Natural killer cell treated with Interleukin-12 subunit alpha and Interleukin-12 subunit beta and Interleukin-15 and Interleukin-18, amount 100 ng/mL, for 72 hours (primary cell): ENCODE measurements at regions not wholly inside any gene's neighbourhood (a gene's known extent, or its start where the extent isn't known, plus 50 kb on each side); places are given as distances from the start of the nearest gene placed in this dataset.

ENCODE experiments used
- ATAC-seq, 2 donors: fragments of 150-1000 bp; cut with Tn5 transposase in 1 of 2; sonication (Bioruptor Pico), chemical (Tn5 transposase) in 1 of 2; 2 replicates each; pipeline ENCODE4 v1.10.0; 2021
- DNase-seq: peaks from one replicate; pipeline ENCODE4 v3.0.0; 2022; ENCODE audit warnings: low spot score
- H3K27ac Mint-ChIP-seq, 2 donors: 1 replicate in 1 of 2; 2 replicates in 1 of 2; pipeline ENCODE4 v1.8.0; 2022; ENCODE audit warnings: mixed read lengths in 2 of 2, mild to moderate bottlenecking in 1 of 2, moderate library complexity in 1 of 2
- H3K27me3 Mint-ChIP-seq, 2 donors: 1 replicate in 1 of 2; 2 replicates in 1 of 2; pipeline ENCODE4 v1.8.0; 2022; ENCODE audit warnings: mixed read lengths in 2 of 2
- H3K36me3 Mint-ChIP-seq: one replicate; pipeline ENCODE4 v1.8.0; 2022; ENCODE audit warnings: mixed read lengths
- H3K4me1 Mint-ChIP-seq, 2 donors: 1 replicate in 1 of 2; 2 replicates in 1 of 2; pipeline ENCODE4 v1.8.0; 2022; ENCODE audit warnings: low read depth in 2 of 2, mixed read lengths in 2 of 2, mild to moderate bottlenecking in 1 of 2
- H3K4me3 Mint-ChIP-seq: one replicate; pipeline ENCODE4 v1.8.0; 2022; ENCODE audit warnings: mixed read lengths
- H3K9me3 Mint-ChIP-seq: 2 replicates; pipeline ENCODE4 v1.8.0; 2022; ENCODE audit warnings: mixed read lengths

DNA sequence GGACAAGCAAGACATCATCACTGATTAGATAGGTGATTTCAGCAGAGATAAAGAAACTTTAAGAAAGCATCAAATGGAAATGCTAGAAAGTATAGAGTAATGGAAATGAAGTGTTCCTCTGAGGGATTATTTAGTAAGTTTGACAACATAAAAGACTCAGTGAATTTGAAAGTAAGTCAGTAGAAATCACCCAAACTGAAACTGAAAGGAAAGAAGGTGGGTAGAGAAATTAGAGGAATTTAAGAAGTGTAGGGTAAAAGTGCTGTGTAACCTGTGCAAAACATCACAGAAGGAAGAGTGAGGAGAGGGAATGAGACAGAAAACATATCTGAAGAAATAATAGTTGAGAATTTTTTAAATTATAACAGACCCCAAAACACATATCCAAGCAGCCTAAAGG, 343.1 kb downstream of the CBLN2 start:
- Mint-ChIP-seq H3K27me3 (no peaks in the 10 kb centered on the region), H3K4me3 (no peak overlapping the region), H3K9me3 (peaks cover 6% of the 10 kb centered on the region), H3K36me3 (no peaks in the 10 kb centered on the region), H3K27ac (no peak overlapping the region), H3K4me1 (no peaks in the 10 kb centered on the region)
- DNase-seq (no peak), ATAC-seq (no peak)

GRCh38 chr18:72197591-72197990, 346.6 kb downstream of the CBLN2 start:
- Mint-ChIP-seq H3K27ac (no peak overlapping the region), H3K27me3 (no peaks in the 10 kb centered on the region), H3K4me1 (no peaks in the 10 kb centered on the region), H3K36me3 (no peaks in the 10 kb centered on the region), H3K9me3 (peaks cover 9% of the 10 kb centered on the region), H3K4me3 (no peak overlapping the region)
- DNase-seq (no peak), ATAC-seq (no peak)

- no peak for ATAC-seq
- no peak for DNase-seq
- Mint-ChIP-seq H3K4me1 (no peaks in the 10 kb centered on the region), H3K36me3 (no peaks in the 10 kb centered on the region), H3K4me3 (no peak overlapping the region), H3K27me3 (no peaks in the 10 kb centered on the region), H3K9me3 (peaks cover 3% of the 10 kb centered on the region), H3K27ac (no peak overlapping the region)
Observed at GRCh38 chr18:72194072-72194471, 350.1 kb downstream of the CBLN2 start.

DNA sequence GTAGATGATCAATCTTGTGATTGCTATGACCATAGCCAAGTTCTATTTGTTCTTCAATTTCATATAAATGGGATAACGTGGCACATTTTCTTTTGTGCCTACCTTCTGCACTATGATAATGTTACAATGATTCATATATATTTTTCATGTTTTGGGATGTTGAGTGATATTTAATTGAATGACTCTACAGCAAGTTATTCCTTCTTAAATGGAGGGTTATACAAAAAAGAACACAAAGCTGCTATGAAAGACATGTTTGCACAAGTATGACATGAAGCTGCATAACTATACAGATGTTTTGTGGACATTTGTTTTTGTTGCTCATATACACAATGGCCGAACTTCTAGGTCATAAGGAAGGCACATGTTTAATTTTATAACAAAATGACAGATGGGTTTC, 356.2 kb downstream of the CBLN2 start:
- no peak overlapping the region for H3K27ac Mint-ChIP-seq
- no peak overlapping the region for H3K4me3 Mint-ChIP-seq
- H3K27me3 Mint-ChIP-seq = no peaks in the 10 kb centered on the region
- H3K4me1 Mint-ChIP-seq = no peaks in the 10 kb centered on the region
- peaks cover 13% of the 10 kb centered on the region for H3K9me3 Mint-ChIP-seq
- H3K36me3 Mint-ChIP-seq = peaks cover 4% of the 10 kb centered on the region
- DNase-seq = no peak
- no peak for ATAC-seq

GRCh38 chr18:72181241-72181764, 362.8 kb downstream of the CBLN2 start:
- ATAC-seq (no peak), DNase-seq (no peak)
- Mint-ChIP-seq H3K36me3 (peaks cover 13% of the 10 kb centered on the region), H3K4me1 (no peaks in the 10 kb centered on the region), H3K27ac (no peak overlapping the region), H3K4me3 (no peak overlapping the region), H3K9me3 (peaks cover 15% of the 10 kb centered on the region), H3K27me3 (no peaks in the 10 kb centered on the region)

DNA sequence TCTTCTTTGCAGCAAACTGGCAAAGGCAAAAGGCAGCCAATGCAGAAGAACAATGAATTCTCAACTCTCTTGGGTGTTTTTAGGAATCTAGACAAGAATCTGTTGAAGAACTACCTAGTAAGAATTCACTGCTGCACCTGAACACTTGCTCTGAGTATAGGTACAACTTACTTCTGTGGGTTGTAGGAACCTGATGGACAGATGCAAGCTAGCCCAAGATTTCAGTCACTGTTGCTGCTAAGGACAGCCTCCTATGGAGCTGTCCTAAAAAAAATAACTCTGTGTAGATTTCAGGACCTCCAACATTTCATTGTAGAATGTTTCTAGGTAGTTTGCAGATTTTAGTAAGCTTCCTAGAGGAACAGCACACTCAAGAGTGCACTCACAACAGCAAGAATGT, 363.5 kb downstream of the CBLN2 start:
- no peak overlapping the region for H3K4me3 Mint-ChIP-seq
- ATAC-seq (no peak), DNase-seq (no peak)
- no peaks in the 10 kb centered on the region for H3K27me3 Mint-ChIP-seq
- H3K36me3 Mint-ChIP-seq = peaks cover 17% of the 10 kb centered on the region
- H3K9me3 Mint-ChIP-seq = peaks cover 18% of the 10 kb centered on the region
- H3K27ac Mint-ChIP-seq = no peak overlapping the region
- H3K4me1 Mint-ChIP-seq = no peaks in the 10 kb centered on the region

DNA sequence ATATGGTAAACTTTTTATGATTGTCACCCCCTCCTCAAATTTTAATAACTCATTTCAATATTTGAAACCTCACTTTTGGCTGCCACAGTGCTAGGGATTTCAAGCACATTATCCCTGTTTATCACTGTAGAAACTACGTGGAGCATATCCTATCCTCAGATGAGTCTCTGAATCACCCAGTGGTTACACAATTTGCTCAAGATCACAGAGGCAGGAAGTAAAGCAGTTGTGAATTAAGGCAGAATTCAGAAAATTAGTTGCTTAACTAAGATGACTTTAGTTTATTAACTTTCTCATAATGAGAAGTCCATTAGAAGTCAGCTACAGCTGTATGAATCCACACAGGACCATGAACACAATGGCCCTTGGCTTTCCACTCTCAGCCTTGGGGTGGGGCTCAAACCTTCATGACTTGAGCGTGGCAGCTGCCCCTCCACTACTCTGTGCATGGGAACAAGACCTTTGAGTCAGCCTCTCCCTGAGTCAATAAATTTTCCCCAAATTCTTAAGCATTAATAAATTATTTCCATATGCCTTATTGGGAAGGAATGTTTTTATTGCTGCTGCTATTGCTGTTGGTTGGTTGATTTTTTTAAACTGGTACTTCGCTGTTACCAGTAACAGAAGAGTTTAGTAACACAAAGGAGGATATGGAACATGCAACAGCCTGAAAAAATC, 369.0 kb downstream of the CBLN2 start:
- Mint-ChIP-seq H3K4me1 (no peaks in the 10 kb centered on the region), H3K4me3 (no peak overlapping the region), H3K36me3 (peaks cover 12% of the 10 kb centered on the region), H3K9me3 (peaks cover 25% of the 10 kb centered on the region), H3K27ac (no peak overlapping the region), H3K27me3 (no peaks in the 10 kb centered on the region)
- ATAC-seq (no peak), DNase-seq (no peak)

- no peak overlapping the region for H3K4me3 Mint-ChIP-seq
- no peak overlapping the region for H3K27ac Mint-ChIP-seq
- ATAC-seq = no peak
- no peaks in the 10 kb centered on the region for H3K27me3 Mint-ChIP-seq
- H3K4me1 Mint-ChIP-seq = no peaks in the 10 kb centered on the region
- peaks cover 7% of the 10 kb centered on the region for H3K36me3 Mint-ChIP-seq
- peaks cover 18% of the 10 kb centered on the region for H3K9me3 Mint-ChIP-seq
- no peak for DNase-seq
Observed at GRCh38 chr18:72171596-72171995, 372.5 kb downstream of the CBLN2 start.

GRCh38 chr18:72161691-72162090, 382.5 kb downstream of the CBLN2 start:
- no peak overlapping the region for H3K4me3 Mint-ChIP-seq
- peaks cover 7% of the 10 kb centered on the region for H3K9me3 Mint-ChIP-seq
- H3K27me3 Mint-ChIP-seq = no peaks in the 10 kb centered on the region
- ATAC-seq (no peak), DNase-seq (no peak)
- no peak overlapping the region for H3K27ac Mint-ChIP-seq
- no peaks in the 10 kb centered on the region for H3K36me3 Mint-ChIP-seq
- no peaks in the 10 kb centered on the region for H3K4me1 Mint-ChIP-seq

GRCh38 chr18:72160510-72161445, 383.4 kb downstream of the CBLN2 start:
- Mint-ChIP-seq H3K9me3 (peaks cover 6% of the 10 kb centered on the region), H3K4me3 (no peak overlapping the region), H3K27ac (no peak overlapping the region), H3K27me3 (no peaks in the 10 kb centered on the region), H3K36me3 (no peaks in the 10 kb centered on the region), H3K4me1 (no peaks in the 10 kb centered on the region)
- ATAC-seq (no peak), DNase-seq (no peak)

GRCh38 chr18:72155327-72155726, 388.8 kb downstream of the CBLN2 start:
- H3K36me3 Mint-ChIP-seq = no peaks in the 10 kb centered on the region
- H3K4me1 Mint-ChIP-seq = no peaks in the 10 kb centered on the region
- H3K4me3 Mint-ChIP-seq = no peak overlapping the region
- ATAC-seq (no peak), DNase-seq (no peak)
- no peaks in the 10 kb centered on the region for H3K27me3 Mint-ChIP-seq
- H3K9me3 Mint-ChIP-seq = peaks cover 19% of the 10 kb centered on the region
- H3K27ac Mint-ChIP-seq = no peak overlapping the region

DNA sequence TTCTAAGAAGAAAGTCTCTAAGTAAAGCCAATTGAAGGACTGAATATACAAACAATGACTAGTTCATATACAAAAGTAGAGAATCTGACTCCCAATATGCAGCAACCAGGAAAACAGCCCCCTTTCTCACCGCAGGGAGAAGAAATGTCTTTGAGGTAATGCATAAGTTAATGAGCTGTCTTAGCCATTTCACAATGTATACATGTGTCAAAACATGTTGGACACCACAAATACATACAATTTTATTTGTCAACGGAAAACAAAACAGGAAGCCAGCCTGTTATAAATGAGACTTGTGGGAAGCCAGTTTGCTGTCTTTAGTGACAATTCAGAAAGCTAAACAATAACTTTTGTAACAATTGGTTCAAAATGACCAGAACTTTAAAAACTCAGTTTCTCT, 389.2 kb downstream of the CBLN2 start:
- no peaks in the 10 kb centered on the region for H3K27me3 Mint-ChIP-seq
- ATAC-seq = no peak
- H3K4me3 Mint-ChIP-seq = no peak overlapping the region
- DNase-seq = no peak
- H3K4me1 Mint-ChIP-seq = no peaks in the 10 kb centered on the region
- no peak overlapping the region for H3K27ac Mint-ChIP-seq
- H3K9me3 Mint-ChIP-seq = peaks cover 19% of the 10 kb centered on the region
- no peaks in the 10 kb centered on the region for H3K36me3 Mint-ChIP-seq

GRCh38 chr18:72152935-72153334, 391.2 kb downstream of the CBLN2 start:
- peaks cover 19% of the 10 kb centered on the region for H3K9me3 Mint-ChIP-seq
- no peaks in the 10 kb centered on the region for H3K36me3 Mint-ChIP-seq
- H3K27me3 Mint-ChIP-seq = no peaks in the 10 kb centered on the region
- H3K4me1 Mint-ChIP-seq = no peaks in the 10 kb centered on the region
- no peak overlapping the region for H3K27ac Mint-ChIP-seq
- no peak for DNase-seq
- no peak for ATAC-seq
- no peak overlapping the region for H3K4me3 Mint-ChIP-seq

DNA sequence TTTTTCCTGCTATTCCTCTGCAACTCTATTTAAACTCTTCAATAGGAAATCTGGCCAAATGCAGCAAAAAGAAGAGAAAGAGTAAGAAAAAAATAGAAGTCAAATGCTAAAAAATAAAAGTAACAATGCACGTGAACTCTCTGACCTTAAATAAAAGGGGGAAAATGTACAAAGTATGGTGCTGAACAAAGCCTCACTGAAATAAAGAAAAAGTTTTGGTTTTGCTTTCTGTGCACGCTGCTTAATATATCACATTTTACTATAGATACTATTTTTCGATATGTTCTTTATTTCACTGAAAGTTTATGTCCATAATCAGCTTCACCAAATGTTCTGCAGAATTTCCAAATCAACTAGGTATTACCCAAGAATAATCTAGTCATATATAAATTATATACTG, 396.3 kb downstream of the CBLN2 start:
- ATAC-seq (no peak), DNase-seq (no peak)
- Mint-ChIP-seq H3K27ac (no peak overlapping the region), H3K9me3 (peaks cover 6% of the 10 kb centered on the region), H3K4me3 (no peak overlapping the region), H3K36me3 (no peaks in the 10 kb centered on the region), H3K27me3 (no peaks in the 10 kb centered on the region), H3K4me1 (no peaks in the 10 kb centered on the region)
